ENCODE measurements at regions not wholly inside any gene's neighbourhood (a gene's known extent, or its start where the extent isn't known, plus 50 kb on each side); places are given as distances from the start of the nearest gene placed in this dataset.

GRCh38 chr2:118706844-118707243 lies 140.6 kb downstream of the EN1 start:
- Mint-ChIP-seq H3K27ac (no peak overlapping the region), H3K4me1 (no peaks in the 10 kb centered on the region), H3K27me3 (peaks cover 0 to 46% (median 20%) of the 10 kb centered on the region in 5 donors), H3K4me3 (no peak overlapping the region), H3K9me3 (peaks cover 0 to 9% (median 0%) of the 10 kb centered on the region in 11 donors), H3K36me3 (no peaks in the 10 kb centered on the region)
- DNase-seq = no peak
- Histone ChIP-seq H3K4me1 (ENCODE audit: control insufficient read depth in 2 of 2, insufficient read depth in 2 of 2, low read length in 2 of 2) (no peaks in the 10 kb centered on the region), H3K27me3 (ENCODE audit: control insufficient read depth in 2 of 2, insufficient read depth in 2 of 2, low read length in 2 of 2) (no peaks in the 10 kb centered on the region), H3K36me3 (ENCODE audit: control insufficient read depth in 2 of 3, insufficient read depth in 3 of 3, low read length in 3 of 3) (no peaks in the 10 kb centered on the region), H3K4me3 (ENCODE audit: low read length) (no peak overlapping the region), H3K27ac (ENCODE audit: low read depth, low read length) (no peak overlapping the region), H3K9me3 (ENCODE audit: control insufficient read depth in 2 of 3, low read length in 3 of 3) (no peaks in the 10 kb centered on the region)
- intact Hi-C loops (cut with micrococcal nuclease) = no loop called here
- ChIA-PET POLR2A (no interaction called here), CTCF (no interaction called here)
- no peak for ATAC-seq

- no peak overlapping the region for H3K4me3 ChIP-seq (ENCODE audit: low read length)
- Mint-ChIP-seq H3K27me3 (peaks cover 0 to 42% (median 20%) of the 10 kb centered on the region in 5 donors), H3K27ac (no peak overlapping the region), H3K9me3 (peaks cover 0 to 11% (median 0%) of the 10 kb centered on the region in 11 donors), H3K36me3 (no peaks in the 10 kb centered on the region), H3K4me1 (no peaks in the 10 kb centered on the region), H3K4me3 (no peak overlapping the region)
- H3K27ac ChIP-seq (ENCODE audit: low read depth, low read length) = no peak overlapping the region
- no peak for DNase-seq
- no peak for ATAC-seq
- intact Hi-C loops (cut with micrococcal nuclease) = no loop called here
- H3K36me3 ChIP-seq (ENCODE audit: control insufficient read depth in 2 of 3, insufficient read depth in 3 of 3, low read length in 3 of 3) = no peaks in the 10 kb centered on the region
- H3K27me3 ChIP-seq (ENCODE audit: control insufficient read depth in 2 of 2, insufficient read depth in 2 of 2, low read length in 2 of 2) = no peaks in the 10 kb centered on the region
- CTCF ChIA-PET = no interaction called here
- POLR2A ChIA-PET = no interaction called here
- H3K9me3 ChIP-seq (ENCODE audit: control insufficient read depth in 2 of 3, low read length in 3 of 3) = no peaks in the 10 kb centered on the region
- no peaks in the 10 kb centered on the region for H3K4me1 ChIP-seq (ENCODE audit: control insufficient read depth in 2 of 2, insufficient read depth in 2 of 2, low read length in 2 of 2)
Measured at GRCh38 chr2:118706371-118706770, 141.1 kb downstream of the EN1 start.

GRCh38 chr2:118705032-118705431 lies 142.4 kb downstream of the EN1 start:
- ChIA-PET POLR2A (no interaction called here), CTCF (no interaction called here)
- Mint-ChIP-seq H3K27ac (no peak overlapping the region), H3K36me3 (no peaks in the 10 kb centered on the region), H3K4me3 (no peak overlapping the region), H3K9me3 (peaks cover 0 to 8% (median 0%) of the 10 kb centered on the region in 11 donors), H3K4me1 (no peaks in the 10 kb centered on the region), H3K27me3 (peaks cover 0 to 36% (median 18%) of the 10 kb centered on the region in 5 donors)
- Histone ChIP-seq H3K4me1 (ENCODE audit: control insufficient read depth in 2 of 2, insufficient read depth in 2 of 2, low read length in 2 of 2) (no peaks in the 10 kb centered on the region), H3K9me3 (ENCODE audit: control insufficient read depth in 2 of 3, low read length in 3 of 3) (no peaks in the 10 kb centered on the region), H3K4me3 (ENCODE audit: low read length) (no peak overlapping the region), H3K27me3 (ENCODE audit: control insufficient read depth in 2 of 2, insufficient read depth in 2 of 2, low read length in 2 of 2) (no peaks in the 10 kb centered on the region), H3K27ac (ENCODE audit: low read depth, low read length) (no peak overlapping the region), H3K36me3 (ENCODE audit: control insufficient read depth in 2 of 3, insufficient read depth in 3 of 3, low read length in 3 of 3) (no peaks in the 10 kb centered on the region)
- intact Hi-C loops (cut with micrococcal nuclease) = no loop called here
- ATAC-seq = no peak
- no peak for DNase-seq

- intact Hi-C loops (cut with micrococcal nuclease) = no loop called here
- no peak overlapping the region for H3K27ac Mint-ChIP-seq
- no peaks in the 10 kb centered on the region for H3K4me1 Mint-ChIP-seq
- Histone ChIP-seq H3K27me3 (ENCODE audit: control insufficient read depth in 2 of 2, insufficient read depth in 2 of 2, low read length in 2 of 2) (no peaks in the 10 kb centered on the region), H3K4me3 (ENCODE audit: low read length) (no peak overlapping the region), H3K27ac (ENCODE audit: low read depth, low read length) (no peak overlapping the region), H3K36me3 (ENCODE audit: control insufficient read depth in 2 of 3, insufficient read depth in 3 of 3, low read length in 3 of 3) (no peaks in the 10 kb centered on the region), H3K4me1 (ENCODE audit: control insufficient read depth in 2 of 2, insufficient read depth in 2 of 2, low read length in 2 of 2) (no peaks in the 10 kb centered on the region), H3K9me3 (ENCODE audit: control insufficient read depth in 2 of 3, low read length in 3 of 3) (no peaks in the 10 kb centered on the region)
- ChIA-PET CTCF (no interaction called here), POLR2A (no interaction called here)
- DNase-seq (no peak), ATAC-seq (no peak)
- peaks cover 0 to 26% (median 0%) of the 10 kb centered on the region in 11 donors for H3K9me3 Mint-ChIP-seq
- no peak overlapping the region for H3K4me3 Mint-ChIP-seq
- no peaks in the 10 kb centered on the region for H3K36me3 Mint-ChIP-seq
- peaks cover 0 to 19% (median under 1%) of the 10 kb centered on the region in 5 donors for H3K27me3 Mint-ChIP-seq
Measured at GRCh38 chr2:118699447-118700175, 147.8 kb downstream of the EN1 start.

GRCh38 chr2:118698564-118698963 lies 148.9 kb downstream of the EN1 start:
- H3K4me1 Mint-ChIP-seq = no peaks in the 10 kb centered on the region
- H3K9me3 Mint-ChIP-seq = peaks cover 0 to 26% (median 2%) of the 10 kb centered on the region in 11 donors
- H3K4me3 Mint-ChIP-seq = no peak overlapping the region
- no peak overlapping the region for H3K4me3 ChIP-seq (ENCODE audit: low read length)
- POLR2A ChIA-PET = no interaction called here
- H3K27me3 Mint-ChIP-seq = peaks cover 0 to 20% (median 3%) of the 10 kb centered on the region in 5 donors
- DNase-seq (no peak), ATAC-seq (no peak)
- no peaks in the 10 kb centered on the region for H3K4me1 ChIP-seq (ENCODE audit: control insufficient read depth in 2 of 2, insufficient read depth in 2 of 2, low read length in 2 of 2)
- no peak overlapping the region for H3K27ac Mint-ChIP-seq
- H3K36me3 ChIP-seq (ENCODE audit: control insufficient read depth in 2 of 3, insufficient read depth in 3 of 3, low read length in 3 of 3) = no peaks in the 10 kb centered on the region
- no peaks in the 10 kb centered on the region for H3K36me3 Mint-ChIP-seq
- H3K27ac ChIP-seq (ENCODE audit: low read depth, low read length) = no peak overlapping the region
- intact Hi-C loops (cut with micrococcal nuclease) = no loop called here
- no peaks in the 10 kb centered on the region for H3K27me3 ChIP-seq (ENCODE audit: control insufficient read depth in 2 of 2, insufficient read depth in 2 of 2, low read length in 2 of 2)
- CTCF ChIA-PET = no interaction called here
- no peaks in the 10 kb centered on the region for H3K9me3 ChIP-seq (ENCODE audit: control insufficient read depth in 2 of 3, low read length in 3 of 3)

- no peaks in the 10 kb centered on the region for H3K36me3 ChIP-seq (ENCODE audit: control insufficient read depth in 2 of 3, insufficient read depth in 3 of 3, low read length in 3 of 3)
- ChIA-PET POLR2A (no interaction called here), CTCF (no interaction called here)
- H3K27ac ChIP-seq (ENCODE audit: low read depth, low read length) = no peak overlapping the region
- Mint-ChIP-seq H3K4me1 (no peaks in the 10 kb centered on the region), H3K4me3 (no peak overlapping the region), H3K9me3 (peaks cover 0 to 26% (median 2%) of the 10 kb centered on the region in 11 donors), H3K27me3 (peaks cover 0 to 23% (median 5%) of the 10 kb centered on the region in 5 donors), H3K27ac (no peak overlapping the region), H3K36me3 (no peaks in the 10 kb centered on the region)
- no peak overlapping the region for H3K4me3 ChIP-seq (ENCODE audit: low read length)
- DNase-seq (no peak), ATAC-seq (no peak)
- H3K9me3 ChIP-seq (ENCODE audit: control insufficient read depth in 2 of 3, low read length in 3 of 3) = no peaks in the 10 kb centered on the region
- no peaks in the 10 kb centered on the region for H3K4me1 ChIP-seq (ENCODE audit: control insufficient read depth in 2 of 2, insufficient read depth in 2 of 2, low read length in 2 of 2)
- intact Hi-C loops (cut with micrococcal nuclease) = no loop called here
- no peaks in the 10 kb centered on the region for H3K27me3 ChIP-seq (ENCODE audit: control insufficient read depth in 2 of 2, insufficient read depth in 2 of 2, low read length in 2 of 2)
Measured at GRCh38 chr2:118697781-118698180, 149.7 kb downstream of the EN1 start.

GRCh38 chr2:118696786-118697465 lies 150.5 kb downstream of the EN1 start:
- H3K4me1 ChIP-seq (ENCODE audit: control insufficient read depth in 2 of 2, insufficient read depth in 2 of 2, low read length in 2 of 2) = no peaks in the 10 kb centered on the region
- H3K27ac Mint-ChIP-seq = peak overlapping the region in 1 of 9 donors; percentile 18
- no peaks in the 10 kb centered on the region for H3K36me3 Mint-ChIP-seq
- H3K27me3 ChIP-seq (ENCODE audit: control insufficient read depth in 2 of 2, insufficient read depth in 2 of 2, low read length in 2 of 2) = no peaks in the 10 kb centered on the region
- intact Hi-C loops (cut with micrococcal nuclease) = no loop called here
- ATAC-seq = no peak
- no peak overlapping the region for H3K4me3 Mint-ChIP-seq
- no peak overlapping the region for H3K27ac ChIP-seq (ENCODE audit: low read depth, low read length)
- peaks cover 0 to 23% (median 9%) of the 10 kb centered on the region in 5 donors for H3K27me3 Mint-ChIP-seq
- H3K36me3 ChIP-seq (ENCODE audit: control insufficient read depth in 2 of 3, insufficient read depth in 3 of 3, low read length in 3 of 3) = no peaks in the 10 kb centered on the region
- H3K9me3 ChIP-seq (ENCODE audit: control insufficient read depth in 2 of 3, low read length in 3 of 3) = no peaks in the 10 kb centered on the region
- ChIA-PET CTCF (interaction anchor here (0.6 kb wide), 1 partner anchor 71 kb away, joined by 6 read pairs; no protein-coding TSS in a partner anchor), POLR2A (no interaction called here)
- H3K4me1 Mint-ChIP-seq = no peaks in the 10 kb centered on the region
- H3K4me3 ChIP-seq (ENCODE audit: low read length) = no peak overlapping the region
- H3K9me3 Mint-ChIP-seq = peaks cover 0 to 26% (median 2%) of the 10 kb centered on the region in 11 donors
- DNase-seq = no peak

Measured in naive thymus-derived CD4-positive, alpha-beta T cell (primary cell).